CD4-positive, alpha-beta T cell treated with Interleukin-4 for 4 hours (primary cell): ENCODE measurements at regions not wholly inside any gene's neighbourhood (a gene's known extent, or its start where the extent isn't known, plus 50 kb on each side); places are given as distances from the start of the nearest gene placed in this dataset.
"Not testable (repeated sequence)": the region's sequence is repeated elsewhere in the genome, so short reads cannot be mapped to it uniquely, and the experiment has no call there.

ENCODE experiments used
- DNase-seq: peaks from one replicate; pipeline ENCODE4 v3.0.0-alpha.2; 2020

- DNase-seq, result not testable (repeated sequence)
Observed at GRCh38 chr3:48101301-48101650, 85.1 kb upstream of the MAP4 start.

DNA sequence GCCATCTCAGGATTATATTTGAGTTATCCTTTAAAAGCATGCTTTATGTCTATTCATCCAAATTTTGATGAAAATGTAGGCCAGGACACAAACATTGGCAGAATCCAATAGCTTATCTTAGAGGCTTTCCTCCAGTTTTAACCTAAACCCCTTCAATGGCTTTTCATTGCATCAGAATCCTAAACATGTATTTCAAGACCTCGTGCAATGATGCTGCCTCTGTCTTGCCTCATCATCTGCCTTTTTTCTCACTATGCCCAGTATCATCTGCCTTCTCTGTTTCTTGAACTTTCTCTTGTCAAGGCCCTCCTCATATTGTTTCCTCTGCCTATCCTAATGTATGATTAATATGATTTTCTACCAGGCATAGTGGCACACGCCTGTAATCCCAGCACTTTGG, 76.1 kb upstream of the MAP4 start:
- no peak for DNase-seq

DNA sequence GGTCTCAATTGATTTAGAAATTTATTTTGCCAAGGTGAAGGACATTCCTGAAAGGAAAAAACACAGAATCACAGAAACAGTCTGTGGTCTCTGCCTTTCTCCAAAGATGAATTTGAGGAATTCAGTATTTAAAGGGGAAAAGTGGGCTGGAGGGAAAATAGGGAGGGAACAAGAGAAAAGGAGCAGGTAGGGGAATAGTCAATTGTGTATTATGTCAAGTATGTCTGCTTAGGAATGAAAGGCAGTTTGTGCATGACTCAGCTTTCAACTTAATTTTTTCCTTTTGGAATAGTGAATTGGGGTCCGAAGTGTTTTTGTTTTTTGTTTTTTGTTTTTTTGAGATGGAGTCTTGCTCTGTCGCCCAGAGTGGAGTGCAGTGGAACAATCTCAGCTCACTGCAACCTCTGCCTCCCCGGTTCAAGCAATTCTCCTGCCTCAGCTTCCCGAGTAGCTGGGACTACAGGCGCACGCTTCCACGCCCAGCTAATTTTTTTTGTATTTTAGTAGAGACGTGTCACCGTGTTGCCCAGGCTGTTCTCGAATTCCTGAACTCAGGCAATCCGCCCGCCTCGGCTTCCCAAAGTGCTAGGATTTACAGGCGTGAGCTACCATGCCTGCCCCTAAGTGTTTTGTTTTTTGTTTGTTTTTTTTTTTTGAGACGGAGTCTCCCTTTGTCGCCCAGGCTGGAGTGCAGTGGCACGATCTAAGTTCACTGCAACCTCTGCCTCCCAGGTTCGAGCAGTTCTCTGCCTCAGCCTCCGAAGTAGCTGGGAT, 74.1 kb upstream of the MAP4 start:
- no peak for DNase-seq

GRCh38 chr3:48088749-48089466, 72.7 kb upstream of the MAP4 start:
- DNase-seq, result peak; percentile 90

- no peak for DNase-seq
Observed at GRCh38 chr3:48088056-48088748, 72.0 kb upstream of the MAP4 start.

DNA sequence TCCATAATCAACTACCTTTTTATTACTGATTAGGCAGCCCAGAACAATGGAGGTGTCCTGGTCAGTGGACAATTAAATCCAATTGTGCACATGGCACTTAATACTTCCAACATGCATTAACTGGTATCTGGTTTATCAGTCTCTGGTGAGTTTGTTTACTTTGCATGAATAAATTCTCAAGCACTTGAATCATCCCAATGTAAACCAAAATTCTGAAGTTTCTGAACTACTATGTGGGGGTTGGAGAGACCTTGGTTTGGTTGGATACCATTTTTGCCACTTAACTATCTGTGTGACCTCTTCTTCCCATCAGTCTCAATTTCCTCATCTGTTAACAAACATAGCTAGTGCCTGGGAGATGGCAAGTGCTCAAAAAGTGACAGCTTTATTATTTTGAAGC, 70.5 kb upstream of the MAP4 start:
- no peak for DNase-seq

GRCh38 chr3:48084929-48085328, 68.7 kb upstream of the MAP4 start:
- no peak for DNase-seq

- no peak for DNase-seq
Observed at GRCh38 chr3:48084170-48084569, 68.0 kb upstream of the MAP4 start.

- DNase-seq, result no peak
Observed at GRCh38 chr3:48082580-48083184, 66.5 kb upstream of the MAP4 start.

DNA sequence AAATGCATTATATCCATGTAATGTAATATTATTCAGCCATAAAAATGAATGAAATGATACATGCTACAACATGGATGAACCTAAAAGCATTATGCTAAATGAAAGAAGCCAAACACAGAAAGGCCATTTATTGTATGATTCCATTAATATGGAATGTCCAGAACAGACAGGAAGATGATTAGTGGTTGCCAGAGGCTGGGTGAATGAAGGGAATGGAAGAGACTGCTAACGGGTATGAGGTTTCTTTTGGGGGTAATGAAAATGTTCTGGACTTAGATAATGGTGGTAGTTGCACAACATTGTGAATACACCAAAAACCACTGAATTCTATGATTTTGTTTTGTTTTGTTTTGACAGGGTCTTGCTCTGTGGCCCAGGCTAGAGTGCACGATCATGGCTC, 61.6 kb upstream of the MAP4 start:
- no peak for DNase-seq

- no peak for DNase-seq
Observed at GRCh38 chr3:48070030-48070429, 53.8 kb upstream of the MAP4 start.

DNA sequence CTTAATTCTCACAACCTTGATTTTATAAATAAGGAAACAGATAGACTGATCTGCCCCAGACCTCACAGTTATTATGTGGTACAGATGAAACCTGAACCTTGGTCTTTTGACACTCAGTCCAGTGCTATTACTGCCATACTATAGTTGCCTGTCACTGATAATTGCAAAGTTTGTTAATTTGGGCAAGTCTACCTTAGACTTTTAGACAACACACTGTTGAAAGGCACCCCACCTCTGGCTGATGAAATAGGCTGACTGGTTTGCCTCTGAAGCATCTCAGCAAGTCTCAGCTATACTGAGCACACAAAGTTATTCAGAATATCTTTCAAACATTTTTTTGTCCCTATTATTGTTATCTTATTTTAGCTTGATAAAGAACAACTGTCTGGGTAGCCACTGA, 53.1 kb upstream of the MAP4 start:
- DNase-seq, result no peak

DNA sequence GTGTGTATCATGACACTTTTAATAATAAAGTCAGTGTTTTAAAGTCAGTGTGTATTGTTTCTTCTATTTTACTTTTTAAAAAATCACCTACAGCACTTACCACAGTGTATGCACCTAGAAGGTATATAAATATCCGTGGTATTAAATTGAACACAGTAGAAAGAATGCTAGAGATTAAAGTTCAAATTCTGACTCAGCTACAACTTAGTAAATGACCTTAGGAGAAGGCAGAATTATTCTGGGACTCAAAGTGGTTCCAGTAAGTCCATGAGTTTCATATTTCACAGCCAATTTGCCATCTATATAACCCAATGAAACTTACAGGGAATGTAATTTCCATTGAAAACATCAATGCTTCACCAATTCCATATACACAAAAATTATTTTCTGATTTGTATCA, 52.7 kb upstream of the MAP4 start:
- DNase-seq, result no peak

DNA sequence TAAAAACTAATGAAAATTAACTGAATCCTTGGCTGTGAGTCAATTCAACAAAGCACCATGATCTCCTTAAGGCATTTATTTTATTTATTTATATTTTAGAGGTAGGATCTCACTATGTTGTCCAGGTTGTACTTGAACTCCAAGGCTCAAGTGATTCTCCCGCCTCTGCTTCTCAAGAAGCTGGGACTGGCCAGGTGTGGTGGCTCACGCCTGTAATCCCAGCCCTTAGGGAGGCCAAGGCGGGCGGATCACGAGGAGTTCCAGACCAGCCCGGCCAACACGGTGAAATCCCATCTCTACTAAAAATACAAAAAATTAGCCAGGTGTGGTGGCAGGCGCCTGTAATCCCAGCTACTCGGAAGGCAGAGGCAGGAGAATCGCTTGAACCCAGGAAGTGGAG, 52.1 kb upstream of the MAP4 start:
- DNase-seq, result not testable (repeated sequence)

DNA sequence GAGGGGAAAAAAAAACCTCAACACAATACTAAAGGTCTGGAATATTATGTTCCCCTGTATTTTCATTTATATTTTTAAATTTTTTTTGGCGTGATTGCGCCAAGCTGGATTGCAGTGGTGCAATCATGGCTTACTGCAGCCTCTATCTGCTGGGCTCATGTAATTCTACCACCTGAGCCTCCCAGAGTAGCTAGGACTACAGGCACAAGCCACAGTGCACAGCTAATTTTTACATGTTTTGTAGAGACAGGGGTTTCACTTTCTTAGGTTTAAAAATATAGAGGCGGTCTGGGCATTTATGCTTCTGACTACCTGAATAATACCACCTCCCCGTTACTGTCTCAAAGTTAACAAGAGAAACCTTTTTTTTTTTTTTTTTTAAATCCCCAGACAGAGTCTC, 51.1 kb upstream of the MAP4 start:
- no peak for DNase-seq
